Cardiac muscle cell (in vitro differentiated cells and primary cell): ENCODE measurements at regions not wholly inside any gene's neighbourhood (a gene's known extent, or its start where the extent isn't known, plus 50 kb on each side); places are given as distances from the start of the nearest gene placed in this dataset.
A peak's percentile ranks its signal among the peaks of the same experiment; 100 is the strongest.

Experiments used
- DNase-seq, 2 donors: peaks; one replicate each; pipeline versions ENCODE4 v3.0.0 to v3.0.0-alpha.2; 2010 to 2017; ENCODE audit warnings: low read depth in 1 of 2, low spot score in 1 of 2
- H3K27ac ChIP-seq: fragments of 200-600 bp; sonication (generic); 2 replicates; pipeline ENCODE4 v1.5.1; 2016
- H3K27me3 ChIP-seq: fragments of 200-600 bp; sonication (generic); 2 replicates; pipeline ENCODE4 v1.6.0; 2016; ENCODE audit warnings: control low read depth
- H3K36me3 ChIP-seq: fragments of 200-600 bp; sonication (generic); 2 replicates; pipeline ENCODE4 v1.5.1; 2016; ENCODE audit warnings: control low read depth
- H3K4me1 ChIP-seq: fragments of 200-600 bp; sonication (generic); 2 replicates; pipeline ENCODE4 v1.8.1; 2017; ENCODE audit warnings: low read depth, mild to moderate bottlenecking, mixed run types
- H3K4me3 ChIP-seq: fragments of 200-600 bp; sonication (generic); 2 replicates; pipeline ENCODE4 v1.5.1; 2016; ENCODE audit warnings: mild to moderate bottlenecking
- H3K9me3 ChIP-seq: fragments of 200-600 bp; sonication (generic); 2 replicates; pipeline ENCODE4 v1.5.1; 2017; ENCODE audit warnings: low read depth, mild to moderate bottlenecking, control low read depth
- CTCF ChIP-seq: IDR thresholded peaks from 2 replicates; pipeline ENCODE4 v1.5.1; 2012; ENCODE audit warnings: low read depth, mild to moderate bottlenecking, low read length

- H3K36me3 ChIP-seq, result no peaks in the 10 kb centered on the region
- H3K4me3 ChIP-seq, result no peak overlapping the region
- H3K9me3 ChIP-seq, result no peaks in the 10 kb centered on the region
- H3K27me3 ChIP-seq, result no peaks in the 10 kb centered on the region
- TF ChIP-seq CTCF, result no peak
- no peak for DNase-seq
- H3K27ac ChIP-seq, result no peak overlapping the region
- H3K4me1 ChIP-seq, result peaks cover 8% of the 10 kb centered on the region
Observed at GRCh38 chr2:207264310-207264709, 98.6 kb upstream of the KLF7 start.

GRCh38 chr2:207265332-207265731 is 99.6 kb upstream of the KLF7 start:
- Histone ChIP-seq H3K27me3 (no peaks in the 10 kb centered on the region), H3K4me3 (no peak overlapping the region), H3K36me3 (no peaks in the 10 kb centered on the region), H3K4me1 (peaks cover 14% of the 10 kb centered on the region), H3K9me3 (no peaks in the 10 kb centered on the region), H3K27ac (no peak overlapping the region)
- no peak for TF ChIP-seq CTCF
- no peak for DNase-seq

- H3K4me1 ChIP-seq, result peaks cover 14% of the 10 kb centered on the region
- no peaks in the 10 kb centered on the region for H3K36me3 ChIP-seq
- no peaks in the 10 kb centered on the region for H3K9me3 ChIP-seq
- no peak for DNase-seq
- no peaks in the 10 kb centered on the region for H3K27me3 ChIP-seq
- no peak overlapping the region for H3K4me3 ChIP-seq
- no peak for TF ChIP-seq CTCF
- no peak overlapping the region for H3K27ac ChIP-seq
Observed at GRCh38 chr2:207265869-207266268, 100.1 kb upstream of the KLF7 start.

- H3K36me3 ChIP-seq, result no peaks in the 10 kb centered on the region
- no peaks in the 10 kb centered on the region for H3K9me3 ChIP-seq
- H3K27me3 ChIP-seq, result no peaks in the 10 kb centered on the region
- H3K27ac ChIP-seq, result peak overlapping the region; percentile 55
- H3K4me3 ChIP-seq, result no peak overlapping the region
- no peak for TF ChIP-seq CTCF
- DNase-seq, result peak in 1 of 2 donors; percentile 23
- H3K4me1 ChIP-seq, result peaks cover 14% of the 10 kb centered on the region
Observed at GRCh38 chr2:207266648-207267047, 100.9 kb upstream of the KLF7 start.

- TF ChIP-seq CTCF, result no peak
- Histone ChIP-seq H3K27me3 (no peaks in the 10 kb centered on the region), H3K27ac (no peak overlapping the region), H3K36me3 (no peaks in the 10 kb centered on the region), H3K4me1 (peaks cover 14% of the 10 kb centered on the region), H3K9me3 (no peaks in the 10 kb centered on the region), H3K4me3 (no peak overlapping the region)
- DNase-seq, result no peak
Observed at GRCh38 chr2:207269038-207269437, 103.3 kb upstream of the KLF7 start.
